Kidney capillary endothelial cell (primary cell): ENCODE measurements at regions not wholly inside any gene's neighbourhood (a gene's known extent, or its start where the extent isn't known, plus 50 kb on each side); places are given as distances from the start of the nearest gene placed in this dataset.
"Not testable (repeated sequence)": the region's sequence is repeated elsewhere in the genome, so short reads cannot be mapped to it uniquely, and the experiment has no call there.

ENCODE experiments used
- DNase-seq: peaks from one replicate; pipeline ENCODE4 v3.0.0-alpha.2; 2018; ENCODE audit warnings: low spot score

GRCh38 chr4:77446601-77447000, 159.0 kb upstream of the CXCL13 start:
- DNase-seq: no peak

- no peak for DNase-seq
Observed at GRCh38 chr4:77449171-77449570, 156.4 kb upstream of the CXCL13 start.

GRCh38 chr4:77450006-77450405, 155.6 kb upstream of the CXCL13 start:
- no peak for DNase-seq

GRCh38 chr4:77451530-77451929, 154.1 kb upstream of the CXCL13 start:
- DNase-seq: no peak

GRCh38 chr4:77452117-77452516, 153.5 kb upstream of the CXCL13 start:
- not testable (repeated sequence) for DNase-seq

GRCh38 chr4:77453911-77454310, 151.7 kb upstream of the CXCL13 start:
- DNase-seq: no peak

- DNase-seq: peak; percentile 30
Observed at GRCh38 chr4:77454858-77455257, 150.8 kb upstream of the CXCL13 start.

GRCh38 chr4:77464100-77464499, 141.5 kb upstream of the CXCL13 start:
- not testable (repeated sequence) for DNase-seq

- DNase-seq: no peak
Observed at GRCh38 chr4:77465271-77465670, 140.3 kb upstream of the CXCL13 start.

GRCh38 chr4:77466430-77466829, 139.2 kb upstream of the CXCL13 start:
- no peak for DNase-seq

GRCh38 chr4:77471821-77472495, 133.7 kb upstream of the CXCL13 start:
- no peak for DNase-seq

- no peak for DNase-seq
Observed at GRCh38 chr4:77473509-77473908, 132.1 kb upstream of the CXCL13 start.

- DNase-seq: no peak
Observed at GRCh38 chr4:77481856-77482255, 123.8 kb upstream of the CXCL13 start.

GRCh38 chr4:77488882-77489281, 116.7 kb upstream of the CXCL13 start:
- peak; percentile 37 for DNase-seq

- DNase-seq: no peak
Observed at GRCh38 chr4:77493120-77493752, 112.4 kb upstream of the CXCL13 start.

GRCh38 chr4:77493829-77494551, 111.6 kb upstream of the CXCL13 start:
- no peak for DNase-seq

GRCh38 chr4:77496457-77496856, 109.2 kb upstream of the CXCL13 start:
- DNase-seq: no peak

- no peak for DNase-seq
Observed at GRCh38 chr4:77500801-77501200, 104.8 kb upstream of the CXCL13 start.

GRCh38 chr4:77501240-77501639, 104.4 kb upstream of the CXCL13 start:
- no peak for DNase-seq

- no peak for DNase-seq
Observed at GRCh38 chr4:77501851-77502250, 103.8 kb upstream of the CXCL13 start.

GRCh38 chr4:77504407-77504806, 101.2 kb upstream of the CXCL13 start:
- no peak for DNase-seq

- no peak for DNase-seq
Observed at GRCh38 chr4:77505275-77505957, 100.2 kb upstream of the CXCL13 start.

GRCh38 chr4:77505958-77506319, 99.7 kb upstream of the CXCL13 start:
- no peak for DNase-seq
